Esophagus squamous epithelium (tissue), 4 donors: ENCODE measurements at regions not wholly inside any gene's neighbourhood (a gene's known extent, or its start where the extent isn't known, plus 50 kb on each side); places are given as distances from the start of the nearest gene placed in this dataset.

Source experiments
- CTCF ChIP-seq, 6 experiments: fragments of 450-650 bp in 4 of 6; fragments of 200-600 bp in 2 of 6; sonication (generic) in 2 of 6; IDR thresholded peaks; one replicate each; pipeline ENCODE4 v1.5.1; 2016 to 2019; ENCODE audit warnings: antibody characterized with exemption in 6 of 6, mild to moderate bottlenecking in 4 of 6, moderate library complexity in 4 of 6
- POLR2A ChIP-seq, 4 donors: fragments of 450-650 bp; IDR thresholded peaks; one replicate each; pipeline ENCODE4 v1.6.1; 2017; ENCODE audit warnings: antibody characterized with exemption in 4 of 4, mild to moderate bottlenecking in 4 of 4, moderate library complexity in 3 of 4

- TF ChIP-seq CTCF (IDR thresholded peaks at IDR 0.05): no peak
- TF ChIP-seq POLR2A (IDR thresholded peaks at IDR 0.05): no peak
Measured at GRCh38 chr2:49224426-49225010, 70.2 kb upstream of the FSHR start.
